DND-41 (cell line): ENCODE measurements at regions not wholly inside any gene's neighbourhood (a gene's known extent, or its start where the extent isn't known, plus 50 kb on each side); places are given as distances from the start of the nearest gene placed in this dataset.

Source experiments
- EZH2 ChIP-seq: IDR thresholded peaks from 3 replicates; pipeline ENCODE4 v1.6.1; 2012; ENCODE audit warnings: borderline replicate concordance, low read depth, mild to moderate bottlenecking, moderate library complexity, low read length, inconsistent platforms; ENCODE audit not compliant: severe bottlenecking
- TF ChIP-seq, protein P1 (sequence below): IDR thresholded peaks from 2 replicates; pipeline ENCODE4 v1.5.1; 2012; ENCODE audit warnings: borderline replicate concordance, low read length, moderate library complexity, mild to moderate bottlenecking; ENCODE audit not compliant: poor library complexity, severe bottlenecking; ENCODE audit errors: extremely low read depth

GRCh38 chr20:40508821-40509220 is 180.2 kb downstream of the MAFB start:
- TF ChIP-seq, protein P1, sequence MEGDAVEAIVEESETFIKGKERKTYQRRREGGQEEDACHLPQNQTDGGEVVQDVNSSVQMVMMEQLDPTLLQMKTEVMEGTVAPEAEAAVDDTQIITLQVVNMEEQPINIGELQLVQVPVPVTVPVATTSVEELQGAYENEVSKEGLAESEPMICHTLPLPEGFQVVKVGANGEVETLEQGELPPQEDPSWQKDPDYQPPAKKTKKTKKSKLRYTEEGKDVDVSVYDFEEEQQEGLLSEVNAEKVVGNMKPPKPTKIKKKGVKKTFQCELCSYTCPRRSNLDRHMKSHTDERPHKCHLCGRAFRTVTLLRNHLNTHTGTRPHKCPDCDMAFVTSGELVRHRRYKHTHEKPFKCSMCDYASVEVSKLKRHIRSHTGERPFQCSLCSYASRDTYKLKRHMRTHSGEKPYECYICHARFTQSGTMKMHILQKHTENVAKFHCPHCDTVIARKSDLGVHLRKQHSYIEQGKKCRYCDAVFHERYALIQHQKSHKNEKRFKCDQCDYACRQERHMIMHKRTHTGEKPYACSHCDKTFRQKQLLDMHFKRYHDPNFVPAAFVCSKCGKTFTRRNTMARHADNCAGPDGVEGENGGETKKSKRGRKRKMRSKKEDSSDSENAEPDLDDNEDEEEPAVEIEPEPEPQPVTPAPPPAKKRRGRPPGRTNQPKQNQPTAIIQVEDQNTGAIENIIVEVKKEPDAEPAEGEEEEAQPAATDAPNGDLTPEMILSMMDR, result no peak
- no peak for TF ChIP-seq EZH2
